PFSK-1 (cell line): ENCODE measurements at regions not wholly inside any gene's neighbourhood (a gene's known extent, or its start where the extent isn't known, plus 50 kb on each side); places are given as distances from the start of the nearest gene placed in this dataset.

ENCODE experiments used
- FOXP2 ChIP-seq: optimal IDR thresholded peaks from 2 replicates; pipeline ENCODE3; 2011; ENCODE audit warnings: borderline replicate concordance, control low read depth, inconsistent platforms; ENCODE audit not compliant: insufficient read depth; ENCODE audit errors: extremely low read length, extremely low read depth
- POLR2AphosphoS5 ChIP-seq: IDR thresholded peaks from 2 replicates; pipeline ENCODE4 v1.6.1; 2012; ENCODE audit warnings: low read depth, mild to moderate bottlenecking, control low read depth, low read length, moderate library complexity
- SIN3A ChIP-seq: IDR thresholded peaks from 2 replicates; pipeline ENCODE4 v1.6.1; 2012; ENCODE audit warnings: mild to moderate bottlenecking, low read length, moderate library complexity, borderline replicate concordance; ENCODE audit not compliant: insufficient read depth
- TAF1 ChIP-seq: IDR thresholded peaks from 2 replicates; pipeline ENCODE4 v1.6.1; 2012; ENCODE audit warnings: low read length, control low read depth, borderline replicate concordance; ENCODE audit not compliant: insufficient read depth
- TF ChIP-seq, protein P1 (sequence below), 2 experiments: IDR thresholded peaks; 2 replicates each; pipeline versions ENCODE4 v1.6.1 to v1.8.0; 2011 to 2012; ENCODE audit warnings: low read depth in 2 of 2, low read length in 2 of 2, control low read depth in 1 of 2, inconsistent platforms in 1 of 2, mild to moderate bottlenecking in 1 of 2, moderate library complexity in 1 of 2; ENCODE audit not compliant: insufficient read depth in 1 of 2

DNA sequence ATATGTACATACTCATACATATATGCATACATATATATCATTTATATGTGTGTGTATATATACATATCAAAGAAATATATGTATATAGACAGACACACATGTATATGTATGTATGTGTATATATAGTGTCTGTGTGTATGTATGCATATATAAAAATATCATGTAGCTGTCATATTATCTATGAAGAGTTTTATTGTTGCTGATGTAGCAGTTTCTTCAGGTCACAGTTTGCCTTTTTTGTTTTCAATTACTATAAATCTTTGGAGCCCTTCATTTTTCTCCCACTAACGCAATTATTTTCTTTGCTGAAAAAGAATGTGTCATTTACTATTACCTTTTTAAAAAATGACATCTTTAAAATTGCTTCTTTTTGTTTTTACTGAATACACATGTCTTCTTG, 904.5 kb downstream of the PLA2G4A start:
- TF ChIP-seq SIN3A (no peak), TAF1 (no peak), POLR2AphosphoS5 (no peak), FOXP2 (no peak)
- TF ChIP-seq, protein P1, sequence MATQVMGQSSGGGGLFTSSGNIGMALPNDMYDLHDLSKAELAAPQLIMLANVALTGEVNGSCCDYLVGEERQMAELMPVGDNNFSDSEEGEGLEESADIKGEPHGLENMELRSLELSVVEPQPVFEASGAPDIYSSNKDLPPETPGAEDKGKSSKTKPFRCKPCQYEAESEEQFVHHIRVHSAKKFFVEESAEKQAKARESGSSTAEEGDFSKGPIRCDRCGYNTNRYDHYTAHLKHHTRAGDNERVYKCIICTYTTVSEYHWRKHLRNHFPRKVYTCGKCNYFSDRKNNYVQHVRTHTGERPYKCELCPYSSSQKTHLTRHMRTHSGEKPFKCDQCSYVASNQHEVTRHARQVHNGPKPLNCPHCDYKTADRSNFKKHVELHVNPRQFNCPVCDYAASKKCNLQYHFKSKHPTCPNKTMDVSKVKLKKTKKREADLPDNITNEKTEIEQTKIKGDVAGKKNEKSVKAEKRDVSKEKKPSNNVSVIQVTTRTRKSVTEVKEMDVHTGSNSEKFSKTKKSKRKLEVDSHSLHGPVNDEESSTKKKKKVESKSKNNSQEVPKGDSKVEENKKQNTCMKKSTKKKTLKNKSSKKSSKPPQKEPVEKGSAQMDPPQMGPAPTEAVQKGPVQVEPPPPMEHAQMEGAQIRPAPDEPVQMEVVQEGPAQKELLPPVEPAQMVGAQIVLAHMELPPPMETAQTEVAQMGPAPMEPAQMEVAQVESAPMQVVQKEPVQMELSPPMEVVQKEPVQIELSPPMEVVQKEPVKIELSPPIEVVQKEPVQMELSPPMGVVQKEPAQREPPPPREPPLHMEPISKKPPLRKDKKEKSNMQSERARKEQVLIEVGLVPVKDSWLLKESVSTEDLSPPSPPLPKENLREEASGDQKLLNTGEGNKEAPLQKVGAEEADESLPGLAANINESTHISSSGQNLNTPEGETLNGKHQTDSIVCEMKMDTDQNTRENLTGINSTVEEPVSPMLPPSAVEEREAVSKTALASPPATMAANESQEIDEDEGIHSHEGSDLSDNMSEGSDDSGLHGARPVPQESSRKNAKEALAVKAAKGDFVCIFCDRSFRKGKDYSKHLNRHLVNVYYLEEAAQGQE (IDR thresholded peaks at IDR 0.05; ENCODE audit: insufficient read depth in 1 of 2, low read depth in 2 of 2, low read length in 2 of 2), result no peak

DNA sequence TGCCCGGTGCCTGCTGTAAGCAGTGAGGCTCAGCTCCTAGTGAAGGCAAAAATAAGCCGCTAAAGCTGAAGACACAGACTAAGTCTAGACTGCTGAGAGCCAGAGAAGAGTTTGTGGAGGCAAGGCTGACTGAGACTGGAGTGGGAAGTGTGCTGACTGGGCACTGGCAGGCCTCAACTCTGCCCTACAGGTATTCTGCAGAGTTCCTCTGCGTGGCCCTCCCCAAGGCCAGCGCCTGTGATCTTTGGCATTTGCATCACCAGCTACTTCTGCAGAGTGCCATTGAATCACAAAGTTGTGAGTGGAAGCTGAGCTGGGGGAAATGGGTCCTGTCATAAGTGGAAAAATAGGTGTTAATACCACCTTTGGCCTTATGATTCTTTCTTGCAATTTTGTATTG, 905.7 kb downstream of the PLA2G4A start:
- TF ChIP-seq FOXP2 (no peak), POLR2AphosphoS5 (no peak), TAF1 (no peak), SIN3A (no peak)
- TF ChIP-seq, protein P1 (IDR thresholded peaks at IDR 0.05; ENCODE audit: insufficient read depth in 1 of 2, low read depth in 2 of 2, low read length in 2 of 2), result no peak

DNA sequence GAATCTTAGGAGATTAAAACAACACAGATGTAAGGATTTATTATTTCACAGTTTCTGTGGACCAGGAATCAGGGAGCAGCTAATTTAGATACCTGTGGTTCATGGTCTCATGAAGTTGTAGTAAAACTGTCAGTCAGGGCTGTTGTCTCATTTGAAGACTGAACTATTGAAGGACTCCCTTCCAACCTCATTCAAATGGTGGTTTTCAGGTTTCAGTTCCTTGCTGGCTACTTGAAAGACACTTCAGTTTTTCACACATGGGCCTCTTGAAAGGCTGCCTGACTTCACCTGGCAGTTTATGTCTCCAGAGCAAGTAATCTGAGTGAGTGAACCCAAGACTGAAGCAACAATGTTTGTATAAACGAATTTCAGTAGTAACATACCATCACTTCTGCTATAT, 915.9 kb downstream of the PLA2G4A start:
- TF ChIP-seq SIN3A (no peak), FOXP2 (no peak), POLR2AphosphoS5 (no peak), TAF1 (no peak)
- TF ChIP-seq, protein P1 (IDR thresholded peaks at IDR 0.05; ENCODE audit: insufficient read depth in 1 of 2, low read depth in 2 of 2, low read length in 2 of 2), result no peak

DNA sequence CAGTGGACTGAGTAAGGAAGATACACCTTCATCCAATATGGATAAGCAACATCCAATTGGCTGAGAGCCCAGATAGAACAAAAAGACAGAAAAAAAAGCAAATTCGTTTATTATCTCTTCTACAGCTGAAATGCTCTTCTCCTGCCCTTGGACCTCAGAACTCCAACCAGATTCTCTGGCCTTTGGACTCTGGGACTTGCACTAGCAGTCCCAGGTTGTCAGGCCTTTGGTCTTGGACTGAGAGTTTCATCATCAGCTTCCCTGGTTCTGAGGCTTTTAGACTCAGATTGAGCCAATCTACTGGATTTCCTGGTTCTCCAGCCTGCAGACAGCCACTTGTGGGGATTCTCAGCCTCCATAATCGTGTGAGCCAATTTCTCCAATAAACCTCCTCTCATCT, 926.8 kb downstream of the PLA2G4A start:
- no peak for TF ChIP-seq FOXP2
- TF ChIP-seq POLR2AphosphoS5, result no peak
- TF ChIP-seq TAF1, result no peak
- TF ChIP-seq, protein P1 (IDR thresholded peaks at IDR 0.05; ENCODE audit: insufficient read depth in 1 of 2, low read depth in 2 of 2, low read length in 2 of 2), result no peak
- TF ChIP-seq SIN3A, result no peak

DNA sequence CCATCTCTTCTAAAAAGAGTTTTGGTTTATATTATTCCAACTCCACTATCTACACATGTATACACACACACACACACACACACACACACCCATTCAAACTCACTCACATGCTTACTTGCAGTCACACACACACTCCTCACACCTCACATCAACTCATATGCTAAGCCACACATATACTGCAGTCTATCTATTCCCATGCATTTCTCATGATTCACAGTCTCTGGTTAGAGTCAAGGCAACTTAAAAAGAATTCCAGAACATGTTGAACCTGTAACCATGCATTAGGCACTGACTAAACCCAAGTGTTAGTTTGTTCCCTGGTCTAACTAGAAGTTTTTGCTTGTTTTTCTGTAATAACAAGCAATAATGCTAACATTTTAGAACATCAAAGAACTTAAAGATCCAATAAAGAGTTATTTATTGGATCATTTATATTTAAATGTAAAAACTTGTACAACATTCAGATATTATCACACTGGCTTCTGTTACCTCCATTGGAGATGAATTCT, 931.1 kb downstream of the PLA2G4A start:
- no peak for TF ChIP-seq POLR2AphosphoS5
- TF ChIP-seq, protein P1 (IDR thresholded peaks at IDR 0.05; ENCODE audit: insufficient read depth in 1 of 2, low read depth in 2 of 2, low read length in 2 of 2), result no peak
- no peak for TF ChIP-seq SIN3A
- no peak for TF ChIP-seq FOXP2
- no peak for TF ChIP-seq TAF1
